ENCODE measurements at regions not wholly inside any gene's neighbourhood (a gene's known extent, or its start where the extent isn't known, plus 50 kb on each side); places are given as distances from the start of the nearest gene placed in this dataset.

DNA sequence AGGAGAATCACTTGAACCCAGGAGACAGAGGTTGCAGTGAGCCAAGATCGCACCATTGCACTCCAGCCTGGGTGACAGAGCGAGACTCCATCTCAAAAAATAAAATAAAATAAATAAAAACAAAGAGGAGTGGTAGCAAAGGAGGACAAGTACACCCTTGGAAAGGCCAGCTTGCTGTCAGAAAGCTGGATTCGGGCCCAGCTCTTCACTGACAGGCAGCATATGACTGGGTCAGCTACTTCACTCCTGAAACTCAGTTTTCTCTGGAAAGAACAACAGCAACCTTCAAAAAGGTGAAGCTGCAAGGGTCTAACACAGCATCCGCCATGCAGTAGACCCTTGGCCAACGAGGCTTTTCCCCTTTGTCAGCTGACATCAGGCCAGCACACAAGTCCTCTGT lies 156.0 kb upstream of the TIAM1 start:
- Histone ChIP-seq H3K27me3 (no peaks in the 10 kb centered on the region), H3K9me3 (no peaks in the 10 kb centered on the region), H3K4me1 (no peaks in the 10 kb centered on the region), H3K36me3 (no peaks in the 10 kb centered on the region), H3K4me3 (no peak overlapping the region), H3K27ac (no peak overlapping the region)
- no peak for DNase-seq (ENCODE audit: low spot score in 2 of 2)
- intact Hi-C loops (cut with DNase I; ENCODE audit: low total_unique reads), result no loop called here
- TF ChIP-seq POLR2A (IDR thresholded peaks at IDR 0.05), result no peak
- TF ChIP-seq, protein P1, sequence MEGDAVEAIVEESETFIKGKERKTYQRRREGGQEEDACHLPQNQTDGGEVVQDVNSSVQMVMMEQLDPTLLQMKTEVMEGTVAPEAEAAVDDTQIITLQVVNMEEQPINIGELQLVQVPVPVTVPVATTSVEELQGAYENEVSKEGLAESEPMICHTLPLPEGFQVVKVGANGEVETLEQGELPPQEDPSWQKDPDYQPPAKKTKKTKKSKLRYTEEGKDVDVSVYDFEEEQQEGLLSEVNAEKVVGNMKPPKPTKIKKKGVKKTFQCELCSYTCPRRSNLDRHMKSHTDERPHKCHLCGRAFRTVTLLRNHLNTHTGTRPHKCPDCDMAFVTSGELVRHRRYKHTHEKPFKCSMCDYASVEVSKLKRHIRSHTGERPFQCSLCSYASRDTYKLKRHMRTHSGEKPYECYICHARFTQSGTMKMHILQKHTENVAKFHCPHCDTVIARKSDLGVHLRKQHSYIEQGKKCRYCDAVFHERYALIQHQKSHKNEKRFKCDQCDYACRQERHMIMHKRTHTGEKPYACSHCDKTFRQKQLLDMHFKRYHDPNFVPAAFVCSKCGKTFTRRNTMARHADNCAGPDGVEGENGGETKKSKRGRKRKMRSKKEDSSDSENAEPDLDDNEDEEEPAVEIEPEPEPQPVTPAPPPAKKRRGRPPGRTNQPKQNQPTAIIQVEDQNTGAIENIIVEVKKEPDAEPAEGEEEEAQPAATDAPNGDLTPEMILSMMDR (IDR thresholded peaks at IDR 0.05), result no peak
- TF ChIP-seq POLR2AphosphoS5 (IDR thresholded peaks at IDR 0.05), result no peak

- intact Hi-C loops (cut with DNase I; ENCODE audit: low total_unique reads), result no loop called here
- TF ChIP-seq POLR2AphosphoS5 (IDR thresholded peaks at IDR 0.05) (no peak), POLR2A (IDR thresholded peaks at IDR 0.05) (no peak)
- TF ChIP-seq, protein P1 (IDR thresholded peaks at IDR 0.05), result no peak
- Histone ChIP-seq H3K4me1 (no peaks in the 10 kb centered on the region), H3K27me3 (no peaks in the 10 kb centered on the region), H3K27ac (no peak overlapping the region), H3K9me3 (no peaks in the 10 kb centered on the region), H3K36me3 (no peaks in the 10 kb centered on the region), H3K4me3 (no peak overlapping the region)
- no peak for DNase-seq (ENCODE audit: low spot score in 2 of 2)
Measured at GRCh38 chr21:31498985-31499384, 154.9 kb upstream of the TIAM1 start.

DNA sequence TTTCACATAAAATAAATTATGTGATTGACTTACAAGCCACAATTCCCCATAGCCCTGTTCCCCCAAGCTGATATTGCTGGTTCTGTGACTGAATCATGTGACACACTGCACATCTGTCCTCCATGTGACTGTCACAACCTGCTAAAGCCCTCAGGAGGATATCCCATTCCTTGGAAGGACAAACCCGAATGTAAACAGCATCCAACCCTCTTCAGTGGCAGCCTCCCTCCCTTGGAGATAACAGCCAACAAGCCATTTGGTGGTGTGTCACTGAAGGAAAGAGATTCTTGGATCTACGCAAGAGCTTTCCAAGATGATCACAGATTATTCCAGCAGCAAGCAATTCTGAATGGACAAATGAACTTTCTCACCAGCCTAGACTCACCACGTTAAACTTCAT lies 153.9 kb upstream of the TIAM1 start:
- TF ChIP-seq POLR2A (IDR thresholded peaks at IDR 0.05) (no peak), POLR2AphosphoS5 (IDR thresholded peaks at IDR 0.05) (no peak)
- TF ChIP-seq, protein P1 (IDR thresholded peaks at IDR 0.05), result no peak
- Histone ChIP-seq H3K36me3 (no peaks in the 10 kb centered on the region), H3K27ac (no peak overlapping the region), H3K27me3 (no peaks in the 10 kb centered on the region), H3K4me3 (no peak overlapping the region), H3K4me1 (no peaks in the 10 kb centered on the region), H3K9me3 (no peaks in the 10 kb centered on the region)
- DNase-seq (ENCODE audit: low spot score in 2 of 2), result no peak
- intact Hi-C loops (cut with DNase I; ENCODE audit: low total_unique reads), result no loop called here

GRCh38 chr21:31493350-31493880 lies 149.4 kb upstream of the TIAM1 start:
- TF ChIP-seq POLR2AphosphoS5 (IDR thresholded peaks at IDR 0.05), result no peak
- TF ChIP-seq, protein P1 (IDR thresholded peaks at IDR 0.05), result no peak
- no peak for TF ChIP-seq POLR2A (IDR thresholded peaks at IDR 0.05)
- no peaks in the 10 kb centered on the region for H3K9me3 ChIP-seq
- H3K27ac ChIP-seq, result no peak overlapping the region
- DNase-seq (ENCODE audit: low spot score in 2 of 2), result no peak
- no peaks in the 10 kb centered on the region for H3K27me3 ChIP-seq
- no peaks in the 10 kb centered on the region for H3K4me1 ChIP-seq
- H3K4me3 ChIP-seq, result no peak overlapping the region
- intact Hi-C loops (cut with DNase I; ENCODE audit: low total_unique reads), result no loop called here
- no peaks in the 10 kb centered on the region for H3K36me3 ChIP-seq

GRCh38 chr21:31491617-31492016 lies 147.6 kb upstream of the TIAM1 start:
- TF ChIP-seq POLR2AphosphoS5 (IDR thresholded peaks at IDR 0.05), result no peak
- TF ChIP-seq POLR2A (IDR thresholded peaks at IDR 0.05), result no peak
- TF ChIP-seq, protein P1 (IDR thresholded peaks at IDR 0.05), result no peak
- intact Hi-C loops (cut with DNase I; ENCODE audit: low total_unique reads), result no loop called here
- Histone ChIP-seq H3K4me3 (no peak overlapping the region), H3K36me3 (no peaks in the 10 kb centered on the region), H3K4me1 (no peaks in the 10 kb centered on the region), H3K27ac (no peak overlapping the region), H3K27me3 (no peaks in the 10 kb centered on the region), H3K9me3 (no peaks in the 10 kb centered on the region)
- no peak for DNase-seq (ENCODE audit: low spot score in 2 of 2)
